ENCODE measurements at regions not wholly inside any gene's neighbourhood (a gene's known extent, or its start where the extent isn't known, plus 50 kb on each side); places are given as distances from the start of the nearest gene placed in this dataset.
A peak's percentile ranks its signal among the peaks of the same experiment; 100 is the strongest.

DNA sequence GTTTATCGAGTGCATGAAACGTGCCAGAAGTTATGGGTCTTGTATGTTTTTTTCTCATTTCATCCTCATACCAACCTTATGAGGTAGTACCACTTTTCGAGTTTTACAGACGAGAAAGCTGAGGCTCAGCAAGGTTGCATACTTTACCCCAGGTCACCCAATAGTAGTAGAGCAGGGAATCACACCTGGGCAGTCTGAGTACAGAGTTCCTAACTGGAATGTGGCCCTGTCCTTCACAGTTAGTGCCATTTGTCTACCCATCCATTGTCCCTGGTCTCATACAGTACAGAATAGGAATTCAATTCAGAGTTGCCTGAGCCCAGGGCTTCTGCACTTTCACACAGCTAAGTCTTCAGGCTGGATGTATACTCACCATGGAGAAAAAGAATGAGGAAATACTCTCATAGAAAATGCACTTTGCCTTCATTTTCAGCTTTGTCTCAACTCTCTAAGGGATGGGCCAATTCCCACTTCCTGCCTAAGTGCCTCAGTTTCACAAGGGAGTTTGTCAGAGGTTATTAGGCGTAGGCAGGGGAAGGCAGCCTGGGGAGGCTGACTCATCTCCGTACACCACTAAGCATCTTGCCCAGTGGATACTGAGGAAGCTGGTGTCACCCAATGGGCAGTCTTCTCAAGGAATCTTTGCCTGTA lies 93.2 kb downstream of the TMEM212 start:
- TF ChIP-seq, protein P1, sequence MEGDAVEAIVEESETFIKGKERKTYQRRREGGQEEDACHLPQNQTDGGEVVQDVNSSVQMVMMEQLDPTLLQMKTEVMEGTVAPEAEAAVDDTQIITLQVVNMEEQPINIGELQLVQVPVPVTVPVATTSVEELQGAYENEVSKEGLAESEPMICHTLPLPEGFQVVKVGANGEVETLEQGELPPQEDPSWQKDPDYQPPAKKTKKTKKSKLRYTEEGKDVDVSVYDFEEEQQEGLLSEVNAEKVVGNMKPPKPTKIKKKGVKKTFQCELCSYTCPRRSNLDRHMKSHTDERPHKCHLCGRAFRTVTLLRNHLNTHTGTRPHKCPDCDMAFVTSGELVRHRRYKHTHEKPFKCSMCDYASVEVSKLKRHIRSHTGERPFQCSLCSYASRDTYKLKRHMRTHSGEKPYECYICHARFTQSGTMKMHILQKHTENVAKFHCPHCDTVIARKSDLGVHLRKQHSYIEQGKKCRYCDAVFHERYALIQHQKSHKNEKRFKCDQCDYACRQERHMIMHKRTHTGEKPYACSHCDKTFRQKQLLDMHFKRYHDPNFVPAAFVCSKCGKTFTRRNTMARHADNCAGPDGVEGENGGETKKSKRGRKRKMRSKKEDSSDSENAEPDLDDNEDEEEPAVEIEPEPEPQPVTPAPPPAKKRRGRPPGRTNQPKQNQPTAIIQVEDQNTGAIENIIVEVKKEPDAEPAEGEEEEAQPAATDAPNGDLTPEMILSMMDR (IDR thresholded peaks at IDR 0.05; ENCODE audit: control extremely low read depth, extremely low read depth) = no peak
- WGBS, 2 donors = 73 to 74% methylated on average over 6 of the region's 6 CpGs
- peaks cover 0 to 3% (median 2%) of the 10 kb centered on the region in 3 donors for H3K27me3 ChIP-seq (ENCODE audit: control insufficient read depth in 3 of 3, insufficient read depth in 3 of 3, low read length in 2 of 3)
- peak overlapping the region in 1 of 2 donors; percentile 39 for H3K27ac ChIP-seq (ENCODE audit: low read depth in 1 of 2, low read length in 1 of 2)
- H3K36me3 ChIP-seq (ENCODE audit: control insufficient read depth in 4 of 4, insufficient read depth in 4 of 4, low read length in 4 of 4) = no peaks in the 10 kb centered on the region
- peak; percentile 69 for ATAC-seq (ENCODE audit: insufficient read depth, low FRiP score)
- no peak overlapping the region for H3K9ac ChIP-seq (ENCODE audit: insufficient read depth in 1 of 2, low read length in 2 of 2)
- H3K9me3 ChIP-seq (ENCODE audit: control insufficient read depth in 4 of 4, insufficient read depth in 3 of 4, low read length in 3 of 4) = no peaks in the 10 kb centered on the region
- no peak overlapping the region for H3K4me3 ChIP-seq
- H3K4me1 ChIP-seq (ENCODE audit: control insufficient read depth in 5 of 5, insufficient read depth in 5 of 5, low read length in 5 of 5) = peaks cover 0 to 3% (median 0%) of the 10 kb centered on the region in 5 donors
- DNase-seq = no peak

DNA sequence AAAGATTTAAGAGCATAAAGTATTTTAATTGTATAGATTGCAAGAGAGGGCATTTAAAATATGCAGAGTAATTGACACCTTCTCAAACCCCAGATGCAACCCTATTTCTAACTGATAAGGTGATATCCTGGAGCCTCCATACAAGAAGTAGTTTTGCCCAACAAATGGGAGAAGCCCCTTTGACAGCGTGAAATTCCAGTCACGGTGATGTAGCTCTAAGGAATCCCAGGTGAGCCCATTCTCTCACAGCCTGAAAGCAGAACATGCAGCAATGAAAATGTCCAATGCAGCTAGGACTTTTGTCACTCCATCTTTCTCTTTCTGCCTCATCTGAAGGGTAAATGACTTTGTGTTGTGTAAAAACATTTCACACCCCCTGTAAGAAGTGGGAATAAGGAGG lies 96.4 kb downstream of the TMEM212 start:
- WGBS, 2 donors = 95 to 98% methylated on average over 2 of the region's 2 CpGs
- H3K9ac ChIP-seq (ENCODE audit: insufficient read depth in 1 of 2, low read length in 2 of 2) = no peak overlapping the region
- H3K36me3 ChIP-seq (ENCODE audit: control insufficient read depth in 4 of 4, insufficient read depth in 4 of 4, low read length in 4 of 4) = no peaks in the 10 kb centered on the region
- DNase-seq = no peak
- TF ChIP-seq, protein P1 (IDR thresholded peaks at IDR 0.05; ENCODE audit: control extremely low read depth, extremely low read depth) = no peak
- no peaks in the 10 kb centered on the region for H3K9me3 ChIP-seq (ENCODE audit: control insufficient read depth in 4 of 4, insufficient read depth in 3 of 4, low read length in 3 of 4)
- H3K4me3 ChIP-seq = no peak overlapping the region
- H3K27me3 ChIP-seq (ENCODE audit: control insufficient read depth in 3 of 3, insufficient read depth in 3 of 3, low read length in 2 of 3) = peaks cover 0 to 8% (median 3%) of the 10 kb centered on the region in 3 donors
- H3K4me1 ChIP-seq (ENCODE audit: control insufficient read depth in 5 of 5, insufficient read depth in 5 of 5, low read length in 5 of 5) = peaks cover 0 to 3% (median 0%) of the 10 kb centered on the region in 5 donors
- H3K27ac ChIP-seq (ENCODE audit: low read depth in 1 of 2, low read length in 1 of 2) = no peak overlapping the region
- no peak for ATAC-seq (ENCODE audit: insufficient read depth, low FRiP score)

DNA sequence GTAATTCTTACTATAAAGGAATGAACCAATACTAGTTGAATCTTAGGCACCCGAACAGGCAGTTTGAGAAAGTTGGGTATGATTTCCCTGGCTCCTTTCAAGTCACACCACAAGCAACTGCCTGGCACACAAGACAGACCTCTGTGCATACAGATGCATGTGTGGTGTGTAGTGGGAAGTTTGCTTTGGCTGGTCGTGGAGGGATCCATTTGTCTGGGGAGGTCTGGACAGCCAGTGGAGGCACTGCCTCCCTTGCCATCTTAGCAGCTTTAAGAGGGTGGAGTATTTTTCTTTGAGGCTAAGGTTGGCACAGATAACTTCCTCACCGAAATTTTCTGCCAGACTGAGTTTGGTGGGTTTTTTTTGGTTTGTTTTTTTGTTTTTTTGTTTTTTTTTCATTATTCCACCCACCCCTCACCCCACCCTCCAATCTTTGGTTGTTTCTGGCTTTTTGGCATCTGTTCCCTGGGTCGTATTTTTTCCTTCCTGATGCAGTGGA lies 97.1 kb downstream of the TMEM212 start:
- no peak overlapping the region for H3K9ac ChIP-seq (ENCODE audit: insufficient read depth in 1 of 2, low read length in 2 of 2)
- no peak overlapping the region for H3K27ac ChIP-seq (ENCODE audit: low read depth in 1 of 2, low read length in 1 of 2)
- no peak overlapping the region for H3K4me3 ChIP-seq
- TF ChIP-seq, protein P1 (IDR thresholded peaks at IDR 0.05; ENCODE audit: control extremely low read depth, extremely low read depth) = no peak
- H3K36me3 ChIP-seq (ENCODE audit: control insufficient read depth in 4 of 4, insufficient read depth in 4 of 4, low read length in 4 of 4) = no peaks in the 10 kb centered on the region
- DNase-seq (no peak), ATAC-seq (ENCODE audit: insufficient read depth, low FRiP score) (no peak)
- 62 to 67% methylated on average over 4 of the region's 4 CpGs for WGBS, 2 donors
- peaks cover 0 to 8% (median 3%) of the 10 kb centered on the region in 3 donors for H3K27me3 ChIP-seq (ENCODE audit: control insufficient read depth in 3 of 3, insufficient read depth in 3 of 3, low read length in 2 of 3)
- no peaks in the 10 kb centered on the region for H3K9me3 ChIP-seq (ENCODE audit: control insufficient read depth in 4 of 4, insufficient read depth in 3 of 4, low read length in 3 of 4)
- H3K4me1 ChIP-seq (ENCODE audit: control insufficient read depth in 5 of 5, insufficient read depth in 5 of 5, low read length in 5 of 5) = peaks cover 0 to 8% (median 0%) of the 10 kb centered on the region in 5 donors
